HepG2 (cell line): ENCODE measurements at regions not wholly inside any gene's neighbourhood (a gene's known extent, or its start where the extent isn't known, plus 50 kb on each side); places are given as distances from the start of the nearest gene placed in this dataset.

Experiments used
- ARHGAP35 ChIP-seq: sonication (generic); formaldehyde crosslinking; IDR thresholded peaks from 2 replicates; pipeline ENCODE4 v1.9.0; 2022; ENCODE audit warnings: mild to moderate bottlenecking, inconsistent platforms, moderate library complexity, missing genetic modification reagents, borderline replicate concordance
- HIVEP1 ChIP-seq: sonication (generic); formaldehyde crosslinking; IDR thresholded peaks from 2 replicates; pipeline ENCODE4 v1.4.0; 2020; ENCODE audit warnings: mild to moderate bottlenecking, missing genetic modification reagents
- MAFG ChIP-seq: sonication (generic); formaldehyde crosslinking; IDR thresholded peaks from 2 replicates; pipeline ENCODE4 v1.5.1; 2020; ENCODE audit warnings: mild to moderate bottlenecking, missing genetic modification reagents
- POGZ ChIP-seq: sonication (generic); formaldehyde crosslinking; IDR thresholded peaks from 2 replicates; pipeline ENCODE4 v1.4.0; 2020; ENCODE audit warnings: mild to moderate bottlenecking, missing genetic modification reagents
- XRCC5 ChIP-seq: fragments of 200-400 bp; formaldehyde crosslinking; optimal IDR thresholded peaks from 2 replicates; pipeline ENCODE3; 2017; ENCODE audit warnings: mild to moderate bottlenecking, low read length

DNA sequence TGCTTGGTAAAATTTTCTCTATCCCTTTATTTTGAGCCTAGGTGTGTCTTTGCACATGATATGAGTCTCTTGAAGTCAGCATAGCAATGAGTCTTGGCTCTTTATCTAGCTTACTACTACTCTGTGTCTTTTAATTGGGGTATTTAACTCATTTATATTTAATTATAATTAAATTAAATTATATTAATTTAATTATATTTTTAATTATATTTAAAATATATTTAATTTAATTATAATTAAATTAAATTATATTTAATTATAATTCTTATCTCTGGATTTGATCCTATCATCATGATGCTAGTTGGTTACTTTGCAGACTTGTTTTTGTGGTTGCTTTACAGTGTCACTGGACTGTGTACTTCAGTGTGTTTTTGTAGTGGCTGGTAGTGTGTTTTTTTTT is 201.2 kb upstream of the ITM2A start:
- no peak for TF ChIP-seq ARHGAP35 (CRISPR knock-in tag)
- no peak for TF ChIP-seq MAFG (CRISPR knock-in tag)
- no peak for TF ChIP-seq HIVEP1 (CRISPR knock-in tag)
- no peak for TF ChIP-seq XRCC5
- no peak for TF ChIP-seq POGZ (CRISPR knock-in tag)
